ENCODE measurements at regions not wholly inside any gene's neighbourhood (a gene's known extent, or its start where the extent isn't known, plus 50 kb on each side); places are given as distances from the start of the nearest gene placed in this dataset.

- no peak for TF ChIP-seq CTCF (conservative IDR thresholded peaks at IDR 0.05)
- no peak for TF ChIP-seq ZFX (IDR thresholded peaks at IDR 0.05)
Measured at GRCh38 chrX:10025742-10026493, 58.8 kb downstream of the CLDN34 start.
